Progenitor cell of endocrine pancreas (in vitro differentiated cells): ENCODE measurements at regions not wholly inside any gene's neighbourhood (a gene's known extent, or its start where the extent isn't known, plus 50 kb on each side); places are given as distances from the start of the nearest gene placed in this dataset.

Experiments
- DNase-seq: peaks from one replicate; pipeline ENCODE4 v3.0.0; 2021; ENCODE audit warnings: low spot score; ENCODE audit not compliant: unreplicated experiment
- H3K27ac Mint-ChIP-seq: 2 replicates; pipeline ENCODE4 v1.8.0; 2021; ENCODE audit warnings: mild to moderate bottlenecking, moderate library complexity, mixed read lengths
- H3K27me3 Mint-ChIP-seq: 2 replicates; pipeline ENCODE4 v1.8.0; 2021; ENCODE audit warnings: mixed read lengths
- H3K36me3 Mint-ChIP-seq: 2 replicates; pipeline ENCODE4 v1.8.0; 2022; ENCODE audit warnings: mixed read lengths; ENCODE audit not compliant: insufficient read depth
- H3K4me1 Mint-ChIP-seq: 2 replicates; pipeline ENCODE4 v1.8.0; 2021; ENCODE audit warnings: low read depth, mixed read lengths
- H3K4me3 Mint-ChIP-seq: 2 replicates; pipeline ENCODE4 v1.8.0; 2021; ENCODE audit warnings: low read depth, mild to moderate bottlenecking, moderate library complexity, mixed read lengths
- H3K9me3 Mint-ChIP-seq: 2 replicates; pipeline ENCODE4 v1.8.0; 2021; ENCODE audit warnings: low read depth, mixed read lengths
- CTCF ChIP-seq: fragments of 200-600 bp; sonication (generic); IDR thresholded peaks from one replicate; pipeline ENCODE4 v1.5.0; 2021; ENCODE audit warnings: antibody characterized with exemption, mild to moderate bottlenecking; ENCODE audit not compliant: unreplicated experiment

GRCh38 chr7:80981405-80981804 is 62.6 kb upstream of the SEMA3C start:
- Mint-ChIP-seq H3K4me3 (no peak overlapping the region), H3K4me1 (peaks cover 5% of the 10 kb centered on the region), H3K9me3 (peaks cover 3% of the 10 kb centered on the region), H3K27ac (no peak overlapping the region), H3K36me3 (no peaks in the 10 kb centered on the region), H3K27me3 (no peaks in the 10 kb centered on the region)
- no peak for TF ChIP-seq CTCF
- DNase-seq = no peak

- TF ChIP-seq CTCF = no peak
Observed at GRCh38 chr7:80977751-80978150, 58.9 kb upstream of the SEMA3C start.

GRCh38 chr7:80974396-80975358 is 55.8 kb upstream of the SEMA3C start:
- Mint-ChIP-seq H3K4me3 (no peak overlapping the region), H3K27me3 (no peaks in the 10 kb centered on the region), H3K4me1 (no peaks in the 10 kb centered on the region), H3K27ac (no peak overlapping the region), H3K36me3 (peaks cover 1% of the 10 kb centered on the region), H3K9me3 (peaks cover 12% of the 10 kb centered on the region)
- TF ChIP-seq CTCF = no peak
- no peak for DNase-seq

More at GRCh38 chr7:80977751-80978150, 58.9 kb upstream of the SEMA3C start:
- Mint-ChIP-seq H3K9me3 (peaks cover 12% of the 10 kb centered on the region), H3K4me1 (no peaks in the 10 kb centered on the region), H3K27ac (no peak overlapping the region), H3K27me3 (no peaks in the 10 kb centered on the region), H3K36me3 (peaks cover 1% of the 10 kb centered on the region), H3K4me3 (no peak overlapping the region)
- no peak for DNase-seq

- peaks cover under 1% of the 10 kb centered on the region for H3K36me3 Mint-ChIP-seq
- DNase-seq = no peak
- H3K27ac Mint-ChIP-seq = no peak overlapping the region
- H3K27me3 Mint-ChIP-seq = no peaks in the 10 kb centered on the region
- peaks cover 3% of the 10 kb centered on the region for H3K4me1 Mint-ChIP-seq
- H3K4me3 Mint-ChIP-seq = no peak overlapping the region
- H3K9me3 Mint-ChIP-seq = peaks cover 8% of the 10 kb centered on the region
- no peak for TF ChIP-seq CTCF
Observed at GRCh38 chr7:80971225-80971624, 52.4 kb upstream of the SEMA3C start.
